Endothelial cell of hepatic sinusoid (primary cell): ENCODE measurements at regions not wholly inside any gene's neighbourhood (a gene's known extent, or its start where the extent isn't known, plus 50 kb on each side); places are given as distances from the start of the nearest gene placed in this dataset.

Source experiments
- in situ Hi-C: cut with HindIII; loops from 2 replicates; pipeline ENCODE4 v1.10.0; 2017; ENCODE audit warnings: low sequenced_read_pairs

DNA sequence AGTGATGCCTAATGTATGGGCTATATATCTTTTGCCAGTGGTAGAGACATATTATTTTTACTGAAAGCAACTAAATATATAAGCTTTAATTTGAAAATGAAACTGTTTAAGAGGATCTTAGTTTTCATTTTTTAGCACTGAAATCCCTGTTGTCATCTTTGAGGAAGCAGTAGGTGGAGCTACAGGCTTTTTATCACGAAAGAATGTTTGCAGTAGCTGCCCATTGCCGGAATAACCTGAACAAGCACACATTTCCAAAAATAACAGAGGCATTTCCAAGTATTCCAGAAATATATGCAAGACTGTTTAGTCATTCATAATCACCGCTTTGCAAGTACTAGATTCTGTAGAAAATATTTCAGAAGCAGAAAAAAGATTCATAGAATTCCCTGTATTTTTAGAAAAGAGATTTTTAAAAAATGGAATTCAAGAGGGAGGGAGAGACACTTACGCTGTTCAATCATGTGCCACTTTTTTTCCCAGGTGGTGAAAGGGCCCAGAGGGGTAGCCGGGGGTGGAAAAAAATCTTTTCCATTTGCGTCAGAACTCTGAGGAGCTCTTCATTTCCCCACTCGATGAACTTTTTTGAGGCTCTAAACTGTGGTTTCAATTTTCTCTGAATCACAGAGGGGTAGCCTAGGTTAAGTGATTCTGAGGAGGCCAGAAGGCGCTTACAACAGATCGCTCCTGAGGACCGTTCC lies 142.5 kb upstream of the FERMT1 start:
- in situ Hi-C loops: loop anchor here (5.0 kb wide), 1 partner anchor 77 kb away; no protein-coding TSS in a partner anchor

DNA sequence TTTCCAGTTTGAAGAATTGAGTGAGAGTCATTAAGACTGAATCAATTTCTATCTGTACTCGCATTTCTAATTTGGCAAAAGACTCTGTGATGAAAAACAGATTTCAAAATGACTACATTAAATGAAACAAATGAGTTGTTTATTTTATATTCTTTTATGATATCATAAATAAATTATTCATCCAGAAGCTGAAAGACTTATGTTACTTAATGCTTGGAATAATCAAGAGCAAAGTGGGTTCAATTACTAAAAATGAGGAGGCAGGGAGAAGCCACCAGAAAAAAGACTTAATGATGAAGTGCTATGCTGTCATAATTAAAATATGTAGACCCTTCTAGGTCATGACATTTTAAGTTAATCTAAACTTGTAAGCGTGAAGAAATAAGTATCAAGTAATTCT lies 130.6 kb upstream of the FERMT1 start:
- in situ Hi-C loops: no loop called here

DNA sequence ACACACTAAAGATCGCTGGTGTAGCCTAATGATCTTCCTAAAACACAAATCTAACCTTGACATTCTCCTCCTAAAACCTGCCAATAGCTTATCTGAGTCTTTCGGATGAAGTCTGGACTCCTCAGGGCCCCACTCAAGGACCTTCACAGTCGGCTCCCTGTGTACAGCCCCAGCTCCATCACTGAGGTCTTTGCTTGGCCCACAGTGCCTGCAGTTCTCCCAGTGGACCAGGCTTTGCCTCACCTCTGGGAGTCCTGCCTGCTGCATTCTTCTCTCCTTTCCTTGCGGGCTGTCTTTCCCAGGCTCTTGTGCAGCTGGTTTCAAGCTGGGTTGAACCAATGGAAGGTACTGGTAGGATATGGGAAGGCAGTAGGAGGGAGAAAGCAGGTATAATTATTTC lies 122.6 kb upstream of the FERMT1 start:
- in situ Hi-C loops: no loop called here

GRCh38 chr20:6241591-6241990 lies 118.8 kb upstream of the FERMT1 start:
- in situ Hi-C loops: no loop called here

DNA sequence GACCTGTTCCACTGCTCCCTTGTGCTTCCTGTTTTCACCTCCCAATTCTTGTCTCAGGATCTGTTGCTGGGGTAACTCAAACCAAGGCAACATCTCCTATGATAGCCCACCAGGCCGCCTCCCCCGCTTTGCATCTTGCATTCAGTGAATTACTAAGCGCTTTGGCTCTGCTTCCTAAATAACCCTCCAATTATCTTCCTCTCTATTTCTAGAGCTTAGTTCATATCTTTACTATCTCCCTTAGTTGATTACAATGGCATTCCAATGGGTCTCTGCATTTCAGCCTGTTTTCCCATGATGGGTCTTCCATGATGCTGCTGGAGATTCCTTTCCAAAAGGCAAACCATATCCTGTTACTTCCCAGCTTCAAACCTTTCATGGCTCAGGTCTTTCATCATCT lies 117.2 kb upstream of the FERMT1 start:
- in situ Hi-C loops: no loop called here

DNA sequence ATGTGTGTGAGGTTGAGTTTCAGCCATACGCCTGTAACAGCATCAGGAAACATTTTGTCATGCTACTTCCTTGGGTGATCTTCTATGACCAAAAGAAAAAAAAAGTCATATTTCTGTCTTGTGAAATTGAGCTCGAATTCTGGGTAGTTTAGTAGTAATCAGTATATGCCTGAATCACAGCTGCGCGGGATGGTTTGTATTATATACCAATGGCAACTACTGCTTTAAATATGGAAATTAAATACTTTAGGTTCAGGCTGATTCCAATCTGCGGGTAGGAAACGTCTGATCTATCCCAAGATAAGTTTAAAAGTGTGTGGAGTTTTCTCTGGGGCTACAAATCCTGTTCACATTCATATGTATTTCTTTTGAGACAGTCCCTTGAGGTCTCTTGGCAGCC lies 115.6 kb upstream of the FERMT1 start:
- in situ Hi-C loops: no loop called here

GRCh38 chr20:6235510-6235909 lies 112.7 kb upstream of the FERMT1 start:
- in situ Hi-C loops: no loop called here

GRCh38 chr20:6232436-6232835 lies 109.6 kb upstream of the FERMT1 start:
- in situ Hi-C loops: no loop called here

DNA sequence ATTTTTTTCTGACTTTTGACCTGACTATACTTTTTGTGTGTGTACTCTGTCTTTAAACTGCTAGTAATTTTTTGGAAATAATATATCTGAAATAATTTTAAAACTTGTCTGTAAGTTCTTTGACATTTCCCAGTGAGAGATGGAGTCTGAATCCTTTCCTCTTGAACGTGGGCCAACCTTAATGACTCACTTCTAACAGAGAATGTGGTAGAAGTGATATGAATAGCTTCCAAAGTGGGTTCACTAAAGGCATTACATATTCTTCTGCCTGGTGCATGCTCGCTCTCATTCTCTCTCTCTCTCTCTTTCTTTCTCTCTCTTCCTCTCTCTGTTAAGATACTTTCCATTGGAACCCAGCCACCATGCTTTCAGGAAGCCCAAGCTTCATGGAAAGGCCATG lies 108.7 kb upstream of the FERMT1 start:
- in situ Hi-C loops: no loop called here

DNA sequence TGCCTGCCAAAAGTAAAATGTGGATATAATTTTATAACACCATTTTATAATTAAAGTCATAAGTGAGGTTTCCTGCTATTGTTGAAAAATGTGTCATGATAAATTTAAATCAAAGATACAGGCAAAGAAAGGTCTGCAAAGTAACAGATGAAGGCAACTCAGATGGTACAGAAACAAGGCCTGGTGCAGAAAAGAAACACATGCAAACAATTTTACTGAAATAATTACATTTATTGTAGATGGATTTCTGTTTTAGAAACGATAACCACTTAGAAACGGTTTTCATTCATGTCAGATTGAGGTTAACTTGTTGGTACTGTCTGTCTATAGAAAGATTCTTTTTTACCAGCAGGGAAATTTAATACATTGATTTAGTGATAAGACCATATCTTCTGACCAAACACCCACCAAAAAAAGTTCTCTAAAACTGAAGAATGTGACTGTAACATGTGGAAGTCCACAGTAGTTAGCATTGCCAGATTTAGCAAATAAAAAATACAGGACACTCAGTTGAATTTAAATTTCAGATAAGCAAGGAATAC lies 105.5 kb upstream of the FERMT1 start:
- in situ Hi-C loops: no loop called here

- in situ Hi-C loops: no loop called here
Observed at GRCh38 chr20:6213311-6213710, 90.5 kb upstream of the FERMT1 start.

DNA sequence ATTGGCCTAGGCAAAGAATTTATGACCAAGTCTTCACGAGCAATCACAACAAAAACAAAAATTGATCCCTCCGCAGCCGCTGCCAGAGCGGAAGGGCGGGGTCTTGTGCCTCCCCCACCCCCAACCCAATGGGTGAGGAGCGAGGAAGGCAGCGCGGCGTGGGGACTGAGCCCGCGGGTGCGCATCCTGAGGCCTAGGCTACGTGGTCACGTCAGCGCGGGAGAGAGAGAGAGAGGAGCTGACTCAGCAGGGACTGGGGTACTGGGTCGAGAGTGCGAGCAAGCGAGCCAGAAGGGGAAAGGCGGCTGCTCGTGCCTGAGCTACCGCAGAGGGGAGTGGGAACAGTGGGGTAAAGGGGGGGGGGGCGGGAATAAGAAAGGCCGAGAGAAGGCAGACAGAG lies 90.1 kb upstream of the FERMT1 start:
- in situ Hi-C loops: no loop called here

GRCh38 chr20:6209093-6209492 lies 86.3 kb upstream of the FERMT1 start:
- in situ Hi-C loops: no loop called here

DNA sequence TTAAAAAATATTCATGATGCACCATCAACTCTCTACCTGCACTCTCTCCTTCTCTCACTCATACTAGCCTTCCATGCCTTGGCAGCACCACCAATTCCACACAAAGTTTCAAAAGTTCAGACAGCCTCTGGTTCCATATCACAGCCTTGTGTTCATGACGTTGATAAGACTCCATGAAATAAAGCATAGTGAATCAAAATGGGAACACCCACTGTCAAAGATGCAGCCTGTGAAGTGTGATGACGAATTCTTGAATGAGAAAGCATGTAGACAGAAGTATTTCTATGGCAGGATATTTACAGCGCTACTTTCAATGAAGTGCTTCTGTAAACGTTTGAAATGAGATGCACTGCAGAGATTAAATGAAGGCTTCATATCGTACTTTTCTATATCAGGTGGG lies 77.3 kb upstream of the FERMT1 start:
- in situ Hi-C loops: no loop called here

- in situ Hi-C loops: no loop called here
Observed at GRCh38 chr20:6185268-6185667, 62.4 kb upstream of the FERMT1 start.

DNA sequence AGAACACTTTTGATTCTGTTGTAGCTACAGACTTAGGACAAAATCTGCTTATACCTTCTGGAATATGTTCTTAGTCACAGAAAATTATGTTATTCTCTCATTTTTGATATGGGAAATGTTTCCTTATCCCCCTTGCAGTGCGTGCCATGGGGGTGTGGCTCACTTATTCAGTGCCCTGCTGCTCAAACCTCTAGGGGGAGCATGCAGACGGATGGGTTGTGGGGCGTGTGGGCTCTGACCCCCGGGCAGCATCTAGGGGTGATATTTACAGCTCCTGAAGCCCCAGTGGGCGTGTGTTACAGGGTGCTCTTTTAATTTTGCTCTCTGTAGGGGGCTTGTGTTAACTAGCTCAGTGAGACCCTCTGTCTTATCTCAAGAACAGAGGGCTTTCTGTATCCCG lies 61.3 kb upstream of the FERMT1 start:
- in situ Hi-C loops: no loop called here

DNA sequence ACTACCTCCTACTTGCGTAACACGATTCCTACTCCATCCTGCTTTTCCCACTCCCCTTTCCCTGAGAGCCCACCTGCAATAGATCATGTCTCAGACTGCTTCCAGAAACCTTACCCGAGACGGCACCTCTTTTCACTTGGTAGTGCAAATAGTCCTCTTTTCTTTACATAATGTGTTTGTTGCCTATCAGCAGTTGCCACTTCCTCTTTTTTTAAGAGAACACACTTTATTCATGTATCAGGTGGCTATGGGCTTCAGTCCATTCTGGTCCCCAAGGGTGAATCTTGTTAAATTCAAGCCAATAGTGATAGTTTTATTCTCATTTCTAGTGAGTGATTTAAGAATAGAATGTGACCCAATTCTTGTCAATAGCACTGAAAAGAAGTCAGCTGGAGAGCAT lies 57.7 kb upstream of the FERMT1 start:
- in situ Hi-C loops: no loop called here

DNA sequence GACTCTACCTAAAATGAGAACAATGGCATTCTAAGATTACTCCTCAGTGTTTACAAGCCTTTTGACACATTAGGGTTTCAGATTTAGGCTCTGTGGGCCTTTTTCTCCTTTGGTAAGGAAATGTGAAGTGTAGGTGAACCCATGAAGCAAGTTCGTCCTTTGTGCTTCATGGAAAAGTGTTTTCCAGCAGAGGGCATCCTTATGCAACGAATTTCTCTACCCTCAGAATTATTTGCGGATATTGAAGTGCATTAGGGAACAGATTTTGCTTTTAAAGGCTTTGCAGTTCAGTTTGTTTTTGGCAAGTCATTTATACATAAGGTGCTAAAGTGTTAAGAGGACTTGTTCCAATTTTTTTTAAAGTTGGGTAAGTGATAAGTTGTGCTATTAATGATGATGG lies 55.7 kb upstream of the FERMT1 start:
- in situ Hi-C loops: no loop called here

DNA sequence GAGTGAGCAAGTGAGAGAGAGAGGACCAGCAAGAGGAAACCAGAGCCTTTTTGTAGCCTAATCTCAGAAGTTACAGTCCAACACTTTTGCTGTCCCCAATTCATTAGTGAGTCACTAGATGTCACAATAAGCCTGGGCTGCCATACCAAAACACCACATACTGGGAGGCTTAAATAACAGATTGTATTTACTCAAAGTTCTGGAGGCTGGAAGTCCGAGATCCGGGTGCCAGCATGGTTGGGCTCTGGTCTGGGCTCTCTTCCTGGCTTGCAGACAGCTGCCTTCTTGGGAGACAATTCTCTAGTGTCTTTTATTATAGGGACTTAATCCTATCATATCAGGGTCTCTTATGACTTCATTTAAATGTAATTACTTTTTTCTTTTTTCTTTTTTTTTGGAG lies 50.7 kb upstream of the FERMT1 start:
- in situ Hi-C loops: no loop called here
